ENCODE measurements at regions not wholly inside any gene's neighbourhood (a gene's known extent, or its start where the extent isn't known, plus 50 kb on each side); places are given as distances from the start of the nearest gene placed in this dataset.

- TF ChIP-seq CTCF (IDR thresholded peaks at IDR 0.05) (no peak), POLR2A (IDR thresholded peaks at IDR 0.05) (no peak)
These were observed 300.6 kb downstream of the EIPR1 start for GRCh38 chr2:3076848-3077642.

Data from uterus (tissue), 2 donors.